Panc1 (cell line): ENCODE measurements at regions not wholly inside any gene's neighbourhood (a gene's known extent, or its start where the extent isn't known, plus 50 kb on each side); places are given as distances from the start of the nearest gene placed in this dataset.

Experiments used
- CTCF ChIP-seq: fragments of 450-650 bp; IDR thresholded peaks from 2 replicates; pipeline ENCODE4 v1.5.1; 2017; ENCODE audit warnings: mild to moderate bottlenecking
- POLR2AphosphoS5 ChIP-seq: IDR thresholded peaks from 2 replicates; pipeline ENCODE4 v1.6.1; 2012; ENCODE audit warnings: mild to moderate bottlenecking, low read depth, low read length, moderate library complexity
- REST ChIP-seq, 2 experiments: IDR thresholded peaks; 2 replicates each; pipeline ENCODE4 v1.6.1; 2011 to 2012; ENCODE audit warnings: low read depth in 2 of 2, control low read depth in 1 of 2, low read length in 1 of 2, mild to moderate bottlenecking in 1 of 2, moderate library complexity in 1 of 2; ENCODE audit not compliant: insufficient read depth in 1 of 2
- SIN3A ChIP-seq: IDR thresholded peaks from 2 replicates; pipeline ENCODE4 v1.6.1; 2012; ENCODE audit warnings: low read depth, mild to moderate bottlenecking, low read length, moderate library complexity, borderline replicate concordance; ENCODE audit not compliant: insufficient read depth

GRCh38 chr4:45079616-45080015 lies 353.3 kb upstream of the GNPDA2 start:
- TF ChIP-seq POLR2AphosphoS5 (no peak), CTCF (no peak), REST (IDR thresholded peaks at IDR 0.05; ENCODE audit: insufficient read depth in 1 of 2, low read depth in 2 of 2, low read length in 1 of 2) (no peak), SIN3A (no peak)
